ENCODE measurements at regions not wholly inside any gene's neighbourhood (a gene's known extent, or its start where the extent isn't known, plus 50 kb on each side); places are given as distances from the start of the nearest gene placed in this dataset.
A peak's percentile ranks its signal among the peaks of the same experiment; 100 is the strongest.

DNA sequence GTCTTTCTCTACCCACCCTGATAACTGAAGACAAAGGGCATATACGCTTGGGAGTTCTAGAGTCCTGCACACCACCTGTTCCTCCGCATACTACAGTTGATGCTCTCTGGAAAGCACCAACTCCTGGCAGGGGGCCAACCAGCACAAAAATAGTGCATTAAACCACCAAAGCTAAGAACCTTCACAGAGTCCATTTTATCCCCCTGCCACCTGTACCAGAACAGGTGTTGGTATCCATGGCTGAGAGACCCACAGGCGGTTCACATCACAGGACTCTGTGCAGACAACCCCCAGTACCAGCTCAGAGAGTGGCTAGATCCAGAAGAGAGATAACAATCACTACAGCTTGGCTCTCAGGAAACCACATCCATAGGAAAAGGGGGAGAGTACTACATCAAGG is 114.4 kb upstream of the POU1F1 start:
- no peak for DNase-seq

DNA sequence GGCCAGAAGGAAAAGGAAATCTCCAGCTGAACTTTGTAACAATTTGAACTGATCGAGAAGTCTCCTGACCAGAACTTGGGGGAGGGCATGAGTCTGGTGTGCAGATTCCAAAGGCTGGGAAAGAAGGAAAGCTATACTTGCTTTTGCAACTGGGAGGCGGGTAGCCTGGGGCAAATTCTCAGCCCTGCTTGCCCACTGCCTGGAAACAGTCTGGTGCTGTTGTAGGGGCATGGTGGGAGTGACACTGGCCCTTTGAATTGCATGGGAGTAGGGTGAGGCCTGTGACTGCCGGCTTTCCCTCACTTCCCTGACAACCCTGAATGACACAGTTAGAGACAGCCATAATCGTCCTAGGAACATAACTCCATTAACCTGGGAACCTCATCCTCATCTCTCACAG is 114.0 kb upstream of the POU1F1 start:
- no peak for DNase-seq

DNA sequence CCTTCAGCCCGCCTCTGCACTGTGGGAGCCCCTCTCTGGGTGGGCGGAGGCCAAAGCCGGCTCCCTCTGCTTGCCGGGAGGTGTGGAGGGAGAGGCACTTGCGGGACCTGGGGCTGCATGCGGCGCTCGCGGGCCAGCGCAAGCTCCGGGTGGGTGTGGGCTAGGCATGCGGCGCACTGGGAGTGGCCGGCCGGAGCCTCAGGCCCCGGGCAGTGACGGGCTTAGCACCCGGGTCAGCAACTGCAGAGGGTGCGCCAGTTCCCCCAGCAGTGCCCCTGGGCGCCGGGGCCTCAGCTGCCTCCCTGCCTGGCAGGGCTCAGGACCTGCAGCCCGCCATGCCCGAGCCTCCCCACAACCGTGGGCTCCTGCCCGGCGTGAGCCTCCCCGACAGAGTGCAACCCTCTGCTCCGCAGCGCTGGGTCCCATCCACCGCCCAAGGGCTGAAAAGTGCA is 98.9 kb upstream of the POU1F1 start:
- DNase-seq, result no peak

DNA sequence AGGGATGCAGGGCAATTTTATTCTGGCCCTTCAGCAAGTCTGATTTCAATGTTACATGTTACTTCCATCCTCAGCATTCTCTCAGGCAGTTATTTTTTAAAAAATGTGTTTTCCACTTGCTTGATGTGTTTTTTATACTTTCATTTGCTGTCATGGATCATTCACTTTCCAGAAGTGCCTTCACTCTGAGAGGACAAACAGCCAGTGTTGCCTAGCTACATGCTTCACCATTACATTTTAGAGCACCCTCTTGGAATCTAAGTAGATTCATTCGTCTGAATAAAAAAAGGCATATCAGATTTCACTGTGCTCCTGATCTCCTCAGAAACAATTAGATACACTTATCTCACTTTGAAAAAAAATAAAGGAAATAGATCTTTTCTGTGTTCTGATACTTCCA is 93.6 kb upstream of the POU1F1 start:
- DNase-seq, result no peak

DNA sequence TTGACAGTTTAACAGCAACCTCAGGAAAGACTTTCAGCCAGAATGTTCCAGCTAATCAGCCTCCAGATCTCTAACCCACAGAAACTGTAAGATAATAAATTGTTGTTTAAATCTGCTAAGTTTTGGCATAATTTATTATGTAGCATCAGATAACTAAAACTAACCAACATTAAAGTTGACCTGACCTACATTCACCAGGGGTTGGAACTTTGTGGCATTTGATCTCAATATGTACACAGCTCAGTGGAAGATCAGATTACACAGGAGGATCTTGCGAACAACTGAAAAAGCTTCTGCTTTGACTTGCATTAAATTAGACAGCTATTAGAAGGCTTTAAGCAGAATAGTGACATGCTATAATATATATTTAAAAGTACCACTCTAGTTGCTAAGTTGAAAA is 91.4 kb upstream of the POU1F1 start:
- DNase-seq, result no peak

DNA sequence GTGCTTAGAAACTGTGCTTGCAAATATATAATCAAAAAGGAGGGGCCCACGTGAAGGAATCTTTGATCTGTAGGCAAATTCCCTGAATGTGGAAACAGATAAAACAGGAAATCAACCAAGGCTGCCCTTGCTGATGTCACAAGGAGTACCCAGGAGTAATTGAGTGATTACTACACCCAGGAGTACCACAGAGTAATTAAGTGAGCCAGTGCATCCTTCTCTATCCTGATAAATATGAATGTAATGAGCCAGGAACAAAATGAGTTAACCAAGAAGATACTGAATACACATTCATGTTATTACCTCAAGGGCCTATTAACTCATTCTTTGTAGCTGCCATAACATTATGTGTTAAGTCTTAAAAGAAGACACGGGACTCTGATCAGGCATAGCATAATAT is 87.3 kb upstream of the POU1F1 start:
- no peak for DNase-seq

DNA sequence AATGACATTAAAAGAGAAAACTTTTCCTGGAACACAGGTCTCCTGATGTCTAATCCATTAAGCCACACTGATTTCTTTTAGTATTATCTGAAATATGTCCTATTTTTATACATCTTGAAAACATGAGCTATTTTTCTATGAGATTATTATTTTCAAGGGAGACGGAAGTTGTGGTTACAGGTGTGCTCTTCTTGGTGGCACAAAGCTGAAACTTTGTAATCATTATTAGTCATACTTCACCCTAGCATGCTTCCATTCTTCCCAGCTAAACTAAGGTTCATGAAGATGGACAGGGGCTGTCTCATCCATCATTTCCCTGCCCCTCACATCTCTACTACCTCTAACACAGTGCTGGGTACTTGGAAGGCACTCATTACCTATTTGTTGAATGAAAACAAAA is 85.6 kb upstream of the POU1F1 start:
- DNase-seq, result no peak

DNA sequence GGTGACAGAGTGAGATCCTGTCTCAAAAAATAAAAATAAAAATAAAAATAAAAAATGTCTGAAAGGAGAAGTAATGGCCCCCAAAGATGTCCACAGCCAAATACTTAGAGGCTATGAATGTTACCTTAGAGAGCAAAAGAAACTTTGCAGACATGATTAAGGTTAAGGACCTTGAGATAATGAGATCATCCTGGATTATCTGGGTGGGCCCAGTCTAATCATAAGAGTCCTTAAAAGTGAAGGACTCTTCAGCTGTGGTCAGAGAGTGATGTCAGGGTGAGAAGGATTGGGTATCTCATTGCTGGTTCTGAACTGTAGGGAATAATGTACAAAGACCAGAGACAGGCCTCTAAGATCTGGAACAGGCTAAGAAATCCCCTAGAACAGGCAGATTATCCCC is 84.9 kb upstream of the POU1F1 start:
- DNase-seq, result no peak

DNA sequence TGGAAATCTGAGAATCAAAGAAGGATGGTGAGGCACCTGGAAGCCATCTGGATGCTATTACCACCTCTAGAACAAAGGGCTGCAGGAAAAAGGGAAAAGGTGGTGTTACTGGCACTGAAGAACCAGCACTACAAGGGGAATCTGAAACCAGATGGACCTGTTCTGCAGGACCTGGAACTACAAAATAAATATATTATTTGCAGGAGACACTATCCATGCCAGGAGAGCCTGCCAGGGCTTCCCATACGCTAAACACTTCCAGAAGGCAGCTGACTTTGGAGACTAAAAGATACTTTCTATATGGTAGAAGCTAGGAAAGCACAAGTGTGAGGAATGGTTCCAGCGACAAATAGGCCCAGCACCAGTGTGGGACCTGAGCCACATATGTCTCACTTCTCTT is 83.4 kb upstream of the POU1F1 start:
- no peak for DNase-seq

DNA sequence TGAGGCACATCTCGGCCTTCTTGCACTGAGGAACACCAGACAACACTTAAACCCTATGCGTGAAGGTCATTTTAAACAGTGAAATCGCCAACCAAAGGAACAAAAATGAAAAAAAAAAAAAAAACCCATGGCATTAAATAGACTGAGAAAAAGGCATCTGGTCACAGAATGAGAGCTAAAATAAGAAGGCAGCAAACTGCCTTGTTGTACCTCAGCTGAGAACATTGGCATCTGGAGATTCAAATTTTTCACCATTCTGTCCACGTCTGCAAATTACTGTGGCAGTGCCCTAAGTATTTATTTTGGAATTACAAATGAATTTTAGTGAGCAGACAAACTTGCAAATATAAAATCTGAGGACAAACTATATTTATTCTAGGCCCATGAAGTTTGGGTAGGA is 82.6 kb upstream of the POU1F1 start:
- no peak for DNase-seq

DNA sequence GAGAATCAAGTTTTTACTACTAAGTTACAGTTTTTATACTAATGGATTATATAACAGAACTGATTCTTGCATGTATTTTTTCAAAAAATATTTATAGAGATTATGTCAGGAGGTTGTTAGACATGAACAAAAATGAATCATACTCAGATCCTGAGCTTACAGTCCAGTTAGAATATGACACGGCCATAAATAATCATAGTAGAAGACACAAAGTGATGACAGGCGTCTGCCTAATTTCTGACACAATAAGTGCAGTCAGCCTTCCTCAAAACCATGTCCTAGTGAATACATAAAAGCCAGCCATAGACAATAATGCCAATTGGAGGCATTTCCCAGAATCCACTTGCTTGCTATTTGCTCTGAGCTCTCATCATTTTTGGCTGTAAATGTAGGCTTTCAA is 81.7 kb upstream of the POU1F1 start:
- no peak for DNase-seq

DNA sequence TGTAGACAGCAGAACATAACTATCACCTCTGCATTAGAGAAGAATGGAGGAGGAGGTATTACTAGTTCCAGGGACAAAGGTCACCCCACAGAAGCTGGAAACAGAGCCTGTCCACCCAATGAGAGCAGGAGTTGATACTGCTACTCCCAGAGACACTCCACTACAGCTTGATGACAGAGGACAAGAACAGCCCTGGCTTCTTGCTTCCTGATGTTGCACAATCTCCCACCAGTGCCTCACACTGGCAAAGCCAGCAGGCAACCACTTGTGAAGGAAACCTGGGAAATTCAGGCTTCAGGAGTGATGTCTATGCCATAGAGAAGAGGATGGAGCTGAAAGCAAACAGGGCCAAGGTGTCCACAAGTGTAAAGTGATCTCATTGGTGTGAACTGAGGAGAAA is 78.0 kb upstream of the POU1F1 start:
- no peak for DNase-seq

DNA sequence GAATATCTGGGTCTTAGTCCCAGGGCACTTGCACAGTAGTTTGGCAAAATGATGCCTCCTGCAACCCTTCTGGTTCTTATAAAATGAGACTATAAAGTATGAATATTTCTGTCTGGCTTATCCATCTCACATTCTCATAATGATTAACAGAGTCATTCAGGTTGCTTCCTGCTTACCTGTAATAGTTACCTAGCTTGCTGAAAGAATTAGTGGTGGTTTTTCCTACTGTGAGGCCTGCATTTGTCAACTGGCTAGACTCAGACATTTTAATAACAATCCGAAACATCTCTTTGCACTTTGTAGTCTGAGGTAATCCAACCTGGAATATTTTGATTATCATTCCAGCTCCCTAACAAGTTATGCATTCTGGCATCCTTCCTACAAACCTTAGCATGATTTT is 75.6 kb upstream of the POU1F1 start:
- no peak for DNase-seq

DNA sequence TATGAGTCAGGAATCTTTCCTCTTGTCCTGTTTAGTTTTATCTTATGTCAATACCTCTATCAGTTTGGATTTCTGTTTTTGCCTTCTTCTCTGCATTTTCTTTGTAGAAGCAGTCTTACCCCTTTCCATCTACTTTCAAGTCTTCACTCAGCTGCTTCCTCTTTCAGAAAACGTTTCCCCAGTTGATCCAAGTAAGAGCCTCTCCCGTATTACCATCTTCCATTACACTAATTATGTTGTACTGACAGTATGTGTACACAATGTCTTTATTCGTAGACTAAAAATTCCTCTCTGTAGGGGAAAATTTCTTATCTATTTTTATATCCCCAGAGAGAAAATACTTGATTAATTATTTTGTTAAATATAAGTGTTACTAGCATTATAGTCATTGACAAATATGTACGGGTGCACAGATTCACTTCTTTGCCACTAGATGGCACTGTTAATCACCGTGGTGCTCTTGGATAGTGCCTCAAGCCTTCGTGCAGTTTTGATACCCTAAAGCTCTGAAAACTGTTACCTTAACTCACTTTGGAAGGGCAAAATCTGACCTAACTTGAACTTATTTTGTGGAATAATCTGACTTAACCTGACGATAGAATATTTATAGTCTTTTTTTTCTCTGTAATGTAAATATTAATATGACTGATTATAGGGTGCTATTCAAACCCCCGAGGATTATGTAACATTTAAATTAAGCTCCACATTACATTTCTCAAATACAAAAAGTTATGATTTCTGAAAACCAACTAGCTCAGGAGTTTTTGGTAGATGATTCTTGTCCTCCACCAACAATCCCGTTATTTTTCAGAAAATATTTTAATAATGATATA is 74.2 kb upstream of the POU1F1 start:
- DNase-seq, result peak in 1 of 2 donors; percentile 70

DNA sequence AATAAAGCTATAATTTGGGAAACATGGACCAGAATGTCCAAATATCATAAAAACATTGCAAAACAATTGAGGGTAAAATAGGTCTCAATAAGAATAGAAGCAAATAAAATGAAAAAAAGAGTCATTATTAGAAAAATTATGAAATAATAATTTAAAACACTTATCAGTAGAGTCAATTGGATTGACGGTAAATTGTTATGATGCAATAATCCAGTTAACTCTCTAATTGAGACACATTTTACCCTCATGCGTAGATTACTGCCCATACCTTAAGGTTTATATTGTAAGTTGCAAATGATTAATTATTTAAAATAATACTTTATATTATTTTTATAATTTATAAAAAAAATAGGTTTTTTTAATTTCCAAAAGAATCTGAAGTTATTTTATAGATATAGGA is 73.4 kb upstream of the POU1F1 start:
- DNase-seq, result no peak

DNA sequence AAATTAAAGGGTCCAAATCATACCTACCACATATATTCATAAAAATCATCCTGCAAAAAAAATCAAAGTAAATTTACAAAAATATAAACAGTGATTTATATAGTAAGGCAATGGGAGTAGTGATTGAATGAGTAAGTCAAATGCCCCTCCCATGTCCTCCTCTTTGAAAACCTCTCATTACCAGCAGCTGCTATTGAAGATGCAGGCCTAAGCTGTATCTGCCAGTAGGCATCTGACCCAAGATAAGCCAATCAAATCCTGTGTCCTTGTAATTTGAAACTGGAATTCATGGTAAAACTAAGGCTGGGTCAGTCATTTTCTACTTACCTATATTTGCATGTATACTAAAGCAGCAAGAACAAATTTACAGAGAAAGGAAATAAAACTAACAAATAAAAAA is 60.4 kb upstream of the POU1F1 start:
- DNase-seq, result no peak

DNA sequence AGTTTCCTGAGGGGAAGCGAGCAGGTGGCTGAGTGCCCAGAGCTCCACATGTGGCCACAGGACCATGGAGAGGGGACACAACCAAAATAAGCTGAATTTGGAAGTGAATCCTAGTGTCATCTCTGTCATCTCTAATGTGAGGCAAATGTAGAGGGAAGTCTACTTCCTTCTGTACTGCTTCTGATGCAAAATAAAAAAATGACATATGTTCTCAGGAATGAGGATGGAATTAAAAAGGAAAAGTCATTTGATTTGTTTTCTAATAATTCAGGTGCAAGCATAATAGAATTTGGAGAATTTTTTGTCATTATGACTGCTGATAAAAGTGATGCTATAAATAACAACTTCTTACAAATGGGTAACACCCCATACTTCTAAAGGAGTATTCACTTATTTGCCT is 59.5 kb upstream of the POU1F1 start:
- DNase-seq, result no peak

DNA sequence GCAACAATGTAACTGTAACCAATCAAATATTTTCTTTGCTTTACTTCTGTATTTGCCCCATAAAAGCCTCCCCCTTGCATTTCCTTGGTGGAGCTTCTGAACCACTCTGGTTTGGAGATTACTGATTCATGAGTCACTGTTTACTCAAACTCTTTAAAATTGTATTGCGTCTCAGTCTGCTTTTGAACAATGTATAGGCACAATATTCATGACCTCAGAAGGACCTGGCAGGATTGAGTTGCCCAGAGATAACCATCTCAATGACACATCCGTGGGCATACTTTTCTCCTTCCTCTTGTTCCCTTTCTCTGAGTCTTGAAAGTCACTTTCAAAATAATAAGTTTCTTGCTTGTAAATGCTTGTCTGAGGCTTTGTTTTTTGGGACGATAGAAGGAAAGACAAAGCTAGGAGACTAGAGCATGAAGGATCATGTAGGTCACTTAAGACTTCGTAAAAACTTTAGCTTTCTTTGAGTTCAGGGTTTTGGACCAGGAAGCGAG is 57.1 kb upstream of the POU1F1 start:
- peak in 1 of 2 donors; percentile 91 for DNase-seq

DNA sequence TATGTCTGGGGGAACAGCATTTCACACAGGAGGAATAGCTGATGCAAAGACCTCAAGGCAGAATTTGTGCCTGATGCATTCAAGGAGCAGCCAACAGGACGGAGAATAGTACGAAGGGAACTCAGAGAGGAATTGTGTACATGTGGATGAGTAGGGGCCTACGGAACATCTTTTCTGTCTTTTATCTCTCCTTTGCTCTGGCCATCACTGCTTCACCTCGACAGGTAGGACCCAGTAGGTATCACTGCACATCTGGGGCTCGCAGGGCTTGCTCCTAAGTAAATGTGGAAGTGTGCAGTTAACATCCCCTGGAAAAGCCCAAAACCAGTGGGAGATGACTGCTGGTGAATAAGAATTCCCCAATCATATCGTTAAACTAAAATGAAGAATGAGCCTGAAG is 56.4 kb upstream of the POU1F1 start:
- DNase-seq, result no peak

DNA sequence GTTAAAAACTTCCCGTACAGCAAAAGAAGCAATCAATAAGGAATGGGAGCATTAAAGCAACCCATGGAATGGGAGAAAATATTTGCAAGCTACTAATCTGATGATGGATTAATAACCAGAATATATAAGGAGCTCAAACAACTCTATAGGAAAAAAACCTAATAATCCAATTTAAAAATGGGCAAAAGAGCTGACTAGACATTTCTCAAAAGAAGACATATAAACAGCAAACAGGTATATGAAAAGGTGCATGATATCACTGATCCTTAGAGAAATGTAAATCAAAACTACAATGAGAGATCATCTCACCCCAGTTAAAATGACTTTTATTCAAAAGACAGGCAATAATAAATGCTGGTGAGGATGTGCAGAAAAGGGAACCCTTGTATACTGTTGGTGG is 52.7 kb upstream of the POU1F1 start:
- DNase-seq, result no peak

Measured in bone marrow (tissue), 2 donors.